Stimulated activated naive CD8-positive, alpha-beta T cell treated with anti-CD3 and anti-CD28 coated beads, Interleukin-15, amount 100 ng/mL, for 72 hours (primary cell): ENCODE measurements at regions not wholly inside any gene's neighbourhood (a gene's known extent, or its start where the extent isn't known, plus 50 kb on each side); places are given as distances from the start of the nearest gene placed in this dataset.

Source experiments
- ATAC-seq: fragments of 150-1000 bp; cut with Tn5 transposase; 2 replicates; pipeline ENCODE4 v1.10.0; 2021; ENCODE audit warnings: mild to moderate bottlenecking, moderate library complexity
- DNase-seq, 2 donors: peaks; one replicate each; pipeline ENCODE4 v3.0.0; 2021 to 2022
- H3K27ac Mint-ChIP-seq, 2 donors: one replicate each; pipeline ENCODE4 v1.8.0; 2022; ENCODE audit warnings: mild to moderate bottlenecking in 2 of 2, mixed read lengths in 2 of 2, moderate library complexity in 2 of 2
- H3K27me3 Mint-ChIP-seq: one replicate; pipeline ENCODE4 v1.8.0; 2022; ENCODE audit warnings: mixed read lengths
- H3K4me1 Mint-ChIP-seq: one replicate; pipeline ENCODE4 v1.8.0; 2022; ENCODE audit warnings: mild to moderate bottlenecking, mixed read lengths
- H3K4me3 Mint-ChIP-seq, 2 donors: one replicate each; pipeline ENCODE4 v1.8.0; 2022; ENCODE audit warnings: mild to moderate bottlenecking in 2 of 2, mixed read lengths in 2 of 2, moderate library complexity in 1 of 2
- H3K9me3 Mint-ChIP-seq, 2 donors: one replicate each; pipeline ENCODE4 v1.8.0; 2022; ENCODE audit warnings: mixed read lengths in 2 of 2

GRCh38 chr19:5218255-5218855, 122.3 kb downstream of the PTPRS start:
- no peak for DNase-seq
- H3K9me3 Mint-ChIP-seq: no peaks in the 10 kb centered on the region
- no peaks in the 10 kb centered on the region for H3K27me3 Mint-ChIP-seq
- peaks cover 6% of the 10 kb centered on the region for H3K4me1 Mint-ChIP-seq
- no peak overlapping the region for H3K4me3 Mint-ChIP-seq
- ATAC-seq: no peak
- H3K27ac Mint-ChIP-seq: no peak overlapping the region

- Mint-ChIP-seq H3K4me1 (peaks cover 6% of the 10 kb centered on the region), H3K9me3 (no peaks in the 10 kb centered on the region), H3K27me3 (no peaks in the 10 kb centered on the region), H3K27ac (no peak overlapping the region), H3K4me3 (no peak overlapping the region)
- DNase-seq: no peak
- ATAC-seq: no peak
Measured at GRCh38 chr19:5217171-5217570, 123.4 kb downstream of the PTPRS start.

- Mint-ChIP-seq H3K27me3 (no peaks in the 10 kb centered on the region), H3K4me1 (peaks cover 6% of the 10 kb centered on the region), H3K27ac (no peak overlapping the region), H3K9me3 (no peaks in the 10 kb centered on the region), H3K4me3 (peak overlapping the region in 1 of 2 donors; percentile 27)
- no peak for DNase-seq
- ATAC-seq: no peak
Measured at GRCh38 chr19:5216141-5216847, 124.3 kb downstream of the PTPRS start.

GRCh38 chr19:5215431-5215830, 125.2 kb downstream of the PTPRS start:
- no peak overlapping the region for H3K4me3 Mint-ChIP-seq
- no peak overlapping the region for H3K27ac Mint-ChIP-seq

GRCh38 chr19:5214902-5215301, 125.7 kb downstream of the PTPRS start:
- ATAC-seq (no peak), DNase-seq (no peak)
- peaks cover 6% of the 10 kb centered on the region for H3K4me1 Mint-ChIP-seq
- no peak overlapping the region for H3K27ac Mint-ChIP-seq
- H3K9me3 Mint-ChIP-seq: peaks cover 0 to 6% of the 10 kb centered on the region in 2 donors
- H3K27me3 Mint-ChIP-seq: no peaks in the 10 kb centered on the region
- no peak overlapping the region for H3K4me3 Mint-ChIP-seq

More at GRCh38 chr19:5215431-5215830, 125.2 kb downstream of the PTPRS start:
- Mint-ChIP-seq H3K4me1 (peaks cover 6% of the 10 kb centered on the region), H3K27me3 (no peaks in the 10 kb centered on the region), H3K9me3 (peaks cover 0 to 6% of the 10 kb centered on the region in 2 donors)
- ATAC-seq (no peak), DNase-seq (no peak)

- Mint-ChIP-seq H3K27ac (no peak overlapping the region), H3K9me3 (peaks cover 0 to 6% of the 10 kb centered on the region in 2 donors), H3K4me3 (no peak overlapping the region), H3K4me1 (peaks cover 6% of the 10 kb centered on the region), H3K27me3 (no peaks in the 10 kb centered on the region)
- ATAC-seq: no peak
- DNase-seq: no peak
Measured at GRCh38 chr19:5214371-5214770, 126.2 kb downstream of the PTPRS start.

GRCh38 chr19:5213667-5214066, 126.9 kb downstream of the PTPRS start:
- DNase-seq: no peak
- H3K27me3 Mint-ChIP-seq: no peaks in the 10 kb centered on the region
- ATAC-seq: no peak
- no peak overlapping the region for H3K4me3 Mint-ChIP-seq
- no peak overlapping the region for H3K27ac Mint-ChIP-seq
- H3K4me1 Mint-ChIP-seq: peaks cover 6% of the 10 kb centered on the region
- peaks cover 0 to 6% of the 10 kb centered on the region in 2 donors for H3K9me3 Mint-ChIP-seq

- H3K27ac Mint-ChIP-seq: no peak overlapping the region
- peaks cover 0 to 6% of the 10 kb centered on the region in 2 donors for H3K9me3 Mint-ChIP-seq
- peaks cover 6% of the 10 kb centered on the region for H3K4me1 Mint-ChIP-seq
Measured at GRCh38 chr19:5212101-5212500, 128.5 kb downstream of the PTPRS start.

GRCh38 chr19:5211217-5211822, 129.3 kb downstream of the PTPRS start:
- Mint-ChIP-seq H3K27ac (no peak overlapping the region), H3K27me3 (no peaks in the 10 kb centered on the region), H3K4me3 (no peak overlapping the region), H3K9me3 (peaks cover 0 to 6% of the 10 kb centered on the region in 2 donors), H3K4me1 (peaks cover 2% of the 10 kb centered on the region)
- no peak for ATAC-seq
- DNase-seq: no peak

More at GRCh38 chr19:5212101-5212500, 128.5 kb downstream of the PTPRS start:
- H3K27me3 Mint-ChIP-seq: no peaks in the 10 kb centered on the region
- ATAC-seq (no peak), DNase-seq (no peak)
- H3K4me3 Mint-ChIP-seq: no peak overlapping the region

GRCh38 chr19:5210556-5210955, 130.1 kb downstream of the PTPRS start:
- ATAC-seq: no peak
- Mint-ChIP-seq H3K9me3 (peaks cover 0 to 6% of the 10 kb centered on the region in 2 donors), H3K4me3 (no peak overlapping the region), H3K27ac (no peak overlapping the region), H3K4me1 (no peaks in the 10 kb centered on the region), H3K27me3 (no peaks in the 10 kb centered on the region)
- DNase-seq: no peak

- no peaks in the 10 kb centered on the region for H3K4me1 Mint-ChIP-seq
- ATAC-seq: no peak
Measured at GRCh38 chr19:5207806-5208205, 132.8 kb downstream of the PTPRS start.

GRCh38 chr19:5206751-5207075, 133.9 kb downstream of the PTPRS start:
- H3K4me1 Mint-ChIP-seq: no peaks in the 10 kb centered on the region
- ATAC-seq (no peak), DNase-seq (no peak)
- peak overlapping the region in 1 of 2 donors; percentile 69 for H3K27ac Mint-ChIP-seq
- peaks cover 3 to 8% of the 10 kb centered on the region in 2 donors for H3K9me3 Mint-ChIP-seq
- H3K4me3 Mint-ChIP-seq: no peak overlapping the region
- no peaks in the 10 kb centered on the region for H3K27me3 Mint-ChIP-seq

More at GRCh38 chr19:5207806-5208205, 132.8 kb downstream of the PTPRS start:
- no peak for DNase-seq
- Mint-ChIP-seq H3K27me3 (no peaks in the 10 kb centered on the region), H3K9me3 (peaks cover 0 to 6% of the 10 kb centered on the region in 2 donors), H3K4me3 (no peak overlapping the region), H3K27ac (no peak overlapping the region)

GRCh38 chr19:5205937-5206750, 134.5 kb downstream of the PTPRS start:
- ATAC-seq (no peak), DNase-seq (no peak)
- peaks cover 8 to 10% of the 10 kb centered on the region in 2 donors for H3K9me3 Mint-ChIP-seq
- no peaks in the 10 kb centered on the region for H3K27me3 Mint-ChIP-seq
- no peaks in the 10 kb centered on the region for H3K4me1 Mint-ChIP-seq
- no peak overlapping the region for H3K27ac Mint-ChIP-seq
- H3K4me3 Mint-ChIP-seq: no peak overlapping the region

GRCh38 chr19:5205381-5205780, 135.2 kb downstream of the PTPRS start:
- H3K9me3 Mint-ChIP-seq: peaks cover 5 to 14% of the 10 kb centered on the region in 2 donors
- DNase-seq (no peak), ATAC-seq (no peak)
- H3K27ac Mint-ChIP-seq: no peak overlapping the region
- no peaks in the 10 kb centered on the region for H3K4me1 Mint-ChIP-seq
- H3K27me3 Mint-ChIP-seq: no peaks in the 10 kb centered on the region
- H3K4me3 Mint-ChIP-seq: peak overlapping the region in 1 of 2 donors; percentile 4

- Mint-ChIP-seq H3K27me3 (no peaks in the 10 kb centered on the region), H3K4me3 (no peak overlapping the region), H3K27ac (no peak overlapping the region), H3K4me1 (no peaks in the 10 kb centered on the region), H3K9me3 (peaks cover 5 to 14% of the 10 kb centered on the region in 2 donors)
- DNase-seq (no peak), ATAC-seq (no peak)
Measured at GRCh38 chr19:5204212-5204611, 136.4 kb downstream of the PTPRS start.
